A673 (cell line): ENCODE measurements at regions not wholly inside any gene's neighbourhood (a gene's known extent, or its start where the extent isn't known, plus 50 kb on each side); places are given as distances from the start of the nearest gene placed in this dataset.

Source experiments
- EZH2 ChIP-seq: fragments of 200-600 bp; sonication (generic); IDR thresholded peaks from 2 replicates; pipeline ENCODE4 v1.6.1; 2017; ENCODE audit warnings: borderline replicate concordance, low read depth, mild to moderate bottlenecking, mixed read lengths, antibody characterized with exemption, low read length; ENCODE audit not compliant: poor library complexity, severe bottlenecking
- TF ChIP-seq, protein P1 (sequence below): fragments of 300-800, 200-600 bp; sonication (generic); conservative IDR thresholded peaks from 2 replicates; pipeline ENCODE4 v1.5.1; 2017; ENCODE audit warnings: low read depth, mild to moderate bottlenecking, antibody characterized with exemption, low read length, moderate library complexity, mixed read lengths

DNA sequence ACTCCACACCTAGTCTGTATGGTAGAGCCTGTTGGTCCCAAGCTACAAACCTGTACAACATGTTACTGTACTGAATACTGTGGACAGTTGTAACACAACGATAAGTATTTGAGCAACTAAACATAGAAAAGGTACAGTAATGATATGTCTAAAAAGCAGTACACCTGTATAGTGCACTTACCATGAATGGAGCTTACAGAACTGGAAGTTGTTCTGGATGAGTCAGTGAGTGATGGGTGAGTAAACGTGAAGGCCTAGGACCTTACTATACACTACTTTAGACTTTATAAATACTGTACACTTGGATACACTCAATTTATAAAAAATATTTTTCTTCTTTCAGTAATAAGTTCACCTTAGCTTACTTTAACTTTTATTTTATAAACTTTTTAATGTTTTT lies 104.0 kb downstream of the TMA16 start:
- no peak for TF ChIP-seq EZH2
- TF ChIP-seq, protein P1, sequence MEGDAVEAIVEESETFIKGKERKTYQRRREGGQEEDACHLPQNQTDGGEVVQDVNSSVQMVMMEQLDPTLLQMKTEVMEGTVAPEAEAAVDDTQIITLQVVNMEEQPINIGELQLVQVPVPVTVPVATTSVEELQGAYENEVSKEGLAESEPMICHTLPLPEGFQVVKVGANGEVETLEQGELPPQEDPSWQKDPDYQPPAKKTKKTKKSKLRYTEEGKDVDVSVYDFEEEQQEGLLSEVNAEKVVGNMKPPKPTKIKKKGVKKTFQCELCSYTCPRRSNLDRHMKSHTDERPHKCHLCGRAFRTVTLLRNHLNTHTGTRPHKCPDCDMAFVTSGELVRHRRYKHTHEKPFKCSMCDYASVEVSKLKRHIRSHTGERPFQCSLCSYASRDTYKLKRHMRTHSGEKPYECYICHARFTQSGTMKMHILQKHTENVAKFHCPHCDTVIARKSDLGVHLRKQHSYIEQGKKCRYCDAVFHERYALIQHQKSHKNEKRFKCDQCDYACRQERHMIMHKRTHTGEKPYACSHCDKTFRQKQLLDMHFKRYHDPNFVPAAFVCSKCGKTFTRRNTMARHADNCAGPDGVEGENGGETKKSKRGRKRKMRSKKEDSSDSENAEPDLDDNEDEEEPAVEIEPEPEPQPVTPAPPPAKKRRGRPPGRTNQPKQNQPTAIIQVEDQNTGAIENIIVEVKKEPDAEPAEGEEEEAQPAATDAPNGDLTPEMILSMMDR: no peak
